ENCODE measurements at regions not wholly inside any gene's neighbourhood (a gene's known extent, or its start where the extent isn't known, plus 50 kb on each side); places are given as distances from the start of the nearest gene placed in this dataset.
"Not testable (repeated sequence)": the region's sequence is repeated elsewhere in the genome, so short reads cannot be mapped to it uniquely, and the experiment has no call there.

DNA sequence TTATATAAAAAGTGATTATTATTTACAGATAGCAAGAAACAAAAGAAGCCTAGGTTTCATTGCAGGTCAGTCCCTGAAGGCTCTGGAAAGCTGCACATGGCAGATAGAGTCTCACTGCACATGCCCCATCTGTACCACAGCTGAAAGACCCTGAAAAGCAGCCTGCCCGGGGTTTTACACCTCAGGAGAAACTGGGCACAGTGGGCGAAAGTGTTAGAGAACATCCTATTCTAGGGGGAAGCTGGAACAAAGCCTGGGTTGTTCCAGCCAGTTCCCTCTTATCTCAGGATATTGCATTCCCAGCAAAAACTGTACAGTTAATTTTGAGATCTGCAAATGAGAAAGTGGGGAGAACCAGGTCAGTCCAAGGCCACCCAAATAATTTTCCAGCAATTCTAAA, 419.7 kb downstream of the CNTNAP4 start:
- no peak for FAIRE-seq

DNA sequence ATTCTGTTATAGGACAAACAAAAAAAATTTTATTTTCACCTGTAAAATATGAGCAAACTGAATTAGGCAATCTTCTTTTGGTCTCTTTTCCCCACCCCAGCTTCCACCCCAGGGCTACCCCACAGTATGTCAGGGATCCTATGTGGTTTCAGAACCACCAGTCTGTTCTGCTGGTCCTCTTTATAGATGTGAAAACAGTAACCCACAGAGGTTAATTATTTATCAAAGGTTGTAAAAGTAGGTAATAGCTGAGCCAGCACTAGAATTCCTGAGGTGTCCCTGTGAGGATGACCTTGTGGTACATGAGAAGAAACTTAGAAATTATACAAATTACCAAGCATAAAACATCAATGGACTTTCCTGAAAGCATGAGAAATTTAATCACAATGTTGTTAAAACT, 428.7 kb downstream of the CNTNAP4 start:
- no peak overlapping the region for H3K4me2 ChIP-seq (ENCODE audit: low read length)
- H2AFZ ChIP-seq (ENCODE audit: low read depth, low read length): no peak overlapping the region
- H3K36me3 Mint-ChIP-seq (ENCODE audit: low read depth, unreplicated experiment): no peaks in the 10 kb centered on the region
- TF ChIP-seq EZH2 (IDR thresholded peaks at IDR 0.05; ENCODE audit: insufficient read depth, low read length) (no peak), CTCF (IDR thresholded peaks at IDR 0.05; ENCODE audit: insufficient read depth, low read depth, low read length) (no peak)
- no peaks in the 10 kb centered on the region for H3K36me3 ChIP-seq (ENCODE audit: insufficient read depth, low read length)
- no peaks in the 10 kb centered on the region for H3K27me3 ChIP-seq (ENCODE audit: insufficient read depth, low read length)
- DNase-seq (ENCODE audit: low read depth) (no peak), FAIRE-seq (no peak)
- no peak overlapping the region for H3K4me3 ChIP-seq (ENCODE audit: insufficient read depth, low read depth, low read length)
- H3K27ac Mint-ChIP-seq (ENCODE audit: unreplicated experiment): no peak overlapping the region
- H3K9ac ChIP-seq (ENCODE audit: low read length): no peak overlapping the region
- H3K27ac ChIP-seq (ENCODE audit: low read depth, low read length): no peak overlapping the region
- H3K9me3 Mint-ChIP-seq (ENCODE audit: unreplicated experiment): no peaks in the 10 kb centered on the region
- H3K9me3 ChIP-seq (ENCODE audit: insufficient read depth, low read depth, low read length): no peaks in the 10 kb centered on the region
- no peak overlapping the region for H3K4me3 Mint-ChIP-seq (ENCODE audit: unreplicated experiment)
- H3K4me1 Mint-ChIP-seq (ENCODE audit: low read depth, unreplicated experiment): no peaks in the 10 kb centered on the region
- no peaks in the 10 kb centered on the region for H4K20me1 ChIP-seq (ENCODE audit: insufficient read depth, low read length)
- H3K79me2 ChIP-seq (ENCODE audit: insufficient read depth, low read length): no peaks in the 10 kb centered on the region
- no peaks in the 10 kb centered on the region for H3K27me3 Mint-ChIP-seq (ENCODE audit: low read depth, unreplicated experiment)
- H3K4me1 ChIP-seq (ENCODE audit: insufficient read depth, low read length): no peaks in the 10 kb centered on the region

More for the DNA sequence above, 419.7 kb downstream of the CNTNAP4 start:
- Mint-ChIP-seq H3K4me1 (ENCODE audit: low read depth, unreplicated experiment) (no peaks in the 10 kb centered on the region), H3K36me3 (ENCODE audit: low read depth, unreplicated experiment) (no peaks in the 10 kb centered on the region), H3K27ac (ENCODE audit: unreplicated experiment) (no peak overlapping the region), H3K9me3 (ENCODE audit: unreplicated experiment) (peaks cover 8% of the 10 kb centered on the region), H3K27me3 (ENCODE audit: low read depth, unreplicated experiment) (no peaks in the 10 kb centered on the region), H3K4me3 (ENCODE audit: unreplicated experiment) (no peak overlapping the region)
- H3K9me3 ChIP-seq (ENCODE audit: insufficient read depth, low read depth, low read length): no peaks in the 10 kb centered on the region
- H3K27ac ChIP-seq (ENCODE audit: low read depth, low read length): no peak overlapping the region
- H3K4me3 ChIP-seq (ENCODE audit: insufficient read depth, low read depth, low read length): no peak overlapping the region
- DNase-seq (ENCODE audit: low read depth): no peak
- H4K20me1 ChIP-seq (ENCODE audit: insufficient read depth, low read length): no peaks in the 10 kb centered on the region
- H3K4me1 ChIP-seq (ENCODE audit: insufficient read depth, low read length): no peaks in the 10 kb centered on the region
- H3K4me2 ChIP-seq (ENCODE audit: low read length): no peak overlapping the region
- H3K36me3 ChIP-seq (ENCODE audit: insufficient read depth, low read length): no peaks in the 10 kb centered on the region
- H3K9ac ChIP-seq (ENCODE audit: low read length): no peak overlapping the region
- no peaks in the 10 kb centered on the region for H3K27me3 ChIP-seq (ENCODE audit: insufficient read depth, low read length)
- no peaks in the 10 kb centered on the region for H3K79me2 ChIP-seq (ENCODE audit: insufficient read depth, low read length)
- H2AFZ ChIP-seq (ENCODE audit: low read depth, low read length): no peak overlapping the region
- TF ChIP-seq EZH2 (IDR thresholded peaks at IDR 0.05; ENCODE audit: insufficient read depth, low read length) (no peak), CTCF (IDR thresholded peaks at IDR 0.05; ENCODE audit: insufficient read depth, low read depth, low read length) (no peak)

- Histone ChIP-seq H3K36me3 (ENCODE audit: insufficient read depth, low read length) (no peaks in the 10 kb centered on the region), H3K79me2 (ENCODE audit: insufficient read depth, low read length) (no peaks in the 10 kb centered on the region), H3K4me1 (ENCODE audit: insufficient read depth, low read length) (no peaks in the 10 kb centered on the region), H3K9me3 (ENCODE audit: insufficient read depth, low read depth, low read length) (no peaks in the 10 kb centered on the region), H4K20me1 (ENCODE audit: insufficient read depth, low read length) (no peaks in the 10 kb centered on the region), H3K9ac (ENCODE audit: low read length) (no peak overlapping the region), H3K27ac (ENCODE audit: low read depth, low read length) (no peak overlapping the region), H2AFZ (ENCODE audit: low read depth, low read length) (no peak overlapping the region), H3K4me3 (ENCODE audit: insufficient read depth, low read depth, low read length) (no peak overlapping the region), H3K27me3 (ENCODE audit: insufficient read depth, low read length) (no peaks in the 10 kb centered on the region), H3K4me2 (ENCODE audit: low read length) (no peak overlapping the region)
- Mint-ChIP-seq H3K9me3 (ENCODE audit: unreplicated experiment) (peaks cover 2% of the 10 kb centered on the region), H3K4me3 (ENCODE audit: unreplicated experiment) (no peak overlapping the region), H3K36me3 (ENCODE audit: low read depth, unreplicated experiment) (no peaks in the 10 kb centered on the region), H3K27ac (ENCODE audit: unreplicated experiment) (no peak overlapping the region), H3K4me1 (ENCODE audit: low read depth, unreplicated experiment) (no peaks in the 10 kb centered on the region), H3K27me3 (ENCODE audit: low read depth, unreplicated experiment) (peaks cover 1% of the 10 kb centered on the region)
- FAIRE-seq (no peak), DNase-seq (ENCODE audit: low read depth) (no peak)
- TF ChIP-seq EZH2 (IDR thresholded peaks at IDR 0.05; ENCODE audit: insufficient read depth, low read length): no peak
- TF ChIP-seq CTCF (IDR thresholded peaks at IDR 0.05; ENCODE audit: insufficient read depth, low read depth, low read length): no peak
Measured at GRCh38 chr16:76713191-76713590, 436.0 kb downstream of the CNTNAP4 start.

- H3K4me1 ChIP-seq (ENCODE audit: insufficient read depth, low read length); H3K9me3 Mint-ChIP-seq (ENCODE audit: unreplicated experiment); H3K27me3 Mint-ChIP-seq (ENCODE audit: low read depth, unreplicated experiment); H3K4me3 Mint-ChIP-seq (ENCODE audit: unreplicated experiment); H2AFZ ChIP-seq (ENCODE audit: low read depth, low read length); H3K27me3 ChIP-seq (ENCODE audit: insufficient read depth, low read length); H4K20me1 ChIP-seq (ENCODE audit: insufficient read depth, low read length); H3K4me2 ChIP-seq (ENCODE audit: low read length); H3K36me3 ChIP-seq (ENCODE audit: insufficient read depth, low read length); H3K27ac ChIP-seq (ENCODE audit: low read depth, low read length); H3K9ac ChIP-seq (ENCODE audit: low read length); H3K36me3 Mint-ChIP-seq (ENCODE audit: low read depth, unreplicated experiment); H3K27ac Mint-ChIP-seq (ENCODE audit: unreplicated experiment); FAIRE-seq; H3K4me3 ChIP-seq (ENCODE audit: insufficient read depth, low read depth, low read length); H3K79me2 ChIP-seq (ENCODE audit: insufficient read depth, low read length); DNase-seq (ENCODE audit: low read depth); H3K9me3 ChIP-seq (ENCODE audit: insufficient read depth, low read depth, low read length); H3K4me1 Mint-ChIP-seq (ENCODE audit: low read depth, unreplicated experiment): not testable (repeated sequence)
Measured at GRCh38 chr16:76716251-76716650, 439.1 kb downstream of the CNTNAP4 start.

Data from astrocyte (in vitro differentiated cells and primary cell).